ENCODE measurements at regions not wholly inside any gene's neighbourhood (a gene's known extent, or its start where the extent isn't known, plus 50 kb on each side); places are given as distances from the start of the nearest gene placed in this dataset.
"Not testable (repeated sequence)": the region's sequence is repeated elsewhere in the genome, so short reads cannot be mapped to it uniquely, and the experiment has no call there.

GRCh38 chr6:157736555-157736954 lies 86.5 kb upstream of the SNX9 start:
- not testable (repeated sequence) for TF ChIP-seq CTCF, EP300 (IDR thresholded peaks at IDR 0.05)

Data from gastroesophageal sphincter (tissue), 3 donors.